ENCODE measurements at regions not wholly inside any gene's neighbourhood (a gene's known extent, or its start where the extent isn't known, plus 50 kb on each side); places are given as distances from the start of the nearest gene placed in this dataset.

DNA sequence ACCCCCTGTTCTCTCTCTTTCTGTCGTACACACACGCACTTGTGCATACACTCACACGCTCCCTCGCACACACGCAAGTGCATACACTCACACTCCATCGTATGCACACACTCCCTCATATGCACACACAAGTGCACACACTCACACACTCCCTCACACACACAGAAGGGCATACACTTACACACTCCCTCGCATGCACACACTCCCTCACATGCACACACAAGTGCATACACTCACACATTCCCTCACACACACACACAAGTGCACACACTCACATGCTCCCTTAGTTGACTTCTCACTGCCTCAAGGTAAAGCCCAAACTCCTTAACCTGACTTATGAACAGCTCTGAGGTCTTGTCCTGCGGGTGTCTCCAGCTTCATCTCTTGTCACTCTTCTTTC, 78.7 kb downstream of the NOG start:
- Histone ChIP-seq H3K27ac (no peak overlapping the region), H3K4me1 (no peaks in the 10 kb centered on the region), H3K4me3 (replicated peaks in 1 of 3) (no peak overlapping the region), H3K36me3 (no peaks in the 10 kb centered on the region), H3K9me3 (no peaks in the 10 kb centered on the region), H3K27me3 (no peaks in the 10 kb centered on the region)
- WGBS, 2 donors = 92 to 96% methylated on average over 8 of the region's 8 CpGs
- no peak for TF ChIP-seq POLR2A (IDR thresholded peaks at IDR 0.05)
- TF ChIP-seq, protein P1, sequence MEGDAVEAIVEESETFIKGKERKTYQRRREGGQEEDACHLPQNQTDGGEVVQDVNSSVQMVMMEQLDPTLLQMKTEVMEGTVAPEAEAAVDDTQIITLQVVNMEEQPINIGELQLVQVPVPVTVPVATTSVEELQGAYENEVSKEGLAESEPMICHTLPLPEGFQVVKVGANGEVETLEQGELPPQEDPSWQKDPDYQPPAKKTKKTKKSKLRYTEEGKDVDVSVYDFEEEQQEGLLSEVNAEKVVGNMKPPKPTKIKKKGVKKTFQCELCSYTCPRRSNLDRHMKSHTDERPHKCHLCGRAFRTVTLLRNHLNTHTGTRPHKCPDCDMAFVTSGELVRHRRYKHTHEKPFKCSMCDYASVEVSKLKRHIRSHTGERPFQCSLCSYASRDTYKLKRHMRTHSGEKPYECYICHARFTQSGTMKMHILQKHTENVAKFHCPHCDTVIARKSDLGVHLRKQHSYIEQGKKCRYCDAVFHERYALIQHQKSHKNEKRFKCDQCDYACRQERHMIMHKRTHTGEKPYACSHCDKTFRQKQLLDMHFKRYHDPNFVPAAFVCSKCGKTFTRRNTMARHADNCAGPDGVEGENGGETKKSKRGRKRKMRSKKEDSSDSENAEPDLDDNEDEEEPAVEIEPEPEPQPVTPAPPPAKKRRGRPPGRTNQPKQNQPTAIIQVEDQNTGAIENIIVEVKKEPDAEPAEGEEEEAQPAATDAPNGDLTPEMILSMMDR (IDR thresholded peaks at IDR 0.05) = no peak
- no peak for DNase-seq
- intact Hi-C loops (cut with DNase I) = no loop called here

DNA sequence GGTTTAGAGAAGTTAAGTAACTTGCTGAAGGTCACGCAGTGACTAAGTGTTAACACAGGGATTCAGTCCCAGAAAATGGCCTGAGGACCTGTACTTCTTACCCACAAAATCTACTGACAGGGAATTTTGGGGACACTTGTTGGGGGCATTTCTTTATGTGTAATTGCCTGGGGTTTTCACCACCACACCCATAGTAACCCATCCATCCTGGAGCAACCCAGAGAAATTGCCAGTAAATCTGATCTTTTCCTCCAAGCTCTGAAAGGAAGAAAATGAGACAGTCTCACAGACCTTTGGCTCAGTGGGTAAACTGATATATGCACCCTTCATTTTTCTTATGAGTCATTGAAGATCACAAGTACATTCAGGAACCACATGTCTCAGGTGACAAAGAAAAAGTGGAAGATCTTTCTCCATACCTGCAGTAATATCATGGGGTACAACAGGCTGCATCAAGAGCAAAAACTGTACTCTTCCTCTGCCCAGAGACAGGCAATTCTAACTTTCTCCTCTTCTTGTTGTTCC, 81.0 kb downstream of the NOG start:
- no peak for DNase-seq
- TF ChIP-seq POLR2A (IDR thresholded peaks at IDR 0.05) = no peak
- TF ChIP-seq, protein P1 (IDR thresholded peaks at IDR 0.05) = no peak
- no peaks in the 10 kb centered on the region for H3K27me3 ChIP-seq
- 95 to 100% methylated on average over 1 of the region's 1 CpG for WGBS, 2 donors
- no peak overlapping the region for H3K4me3 ChIP-seq (replicated peaks in 1 of 3)
- peaks cover 8 to 9% of the 10 kb centered on the region in 2 donors for H3K4me1 ChIP-seq
- H3K27ac ChIP-seq = no peak overlapping the region
- intact Hi-C loops (cut with DNase I) = no loop called here
- H3K9me3 ChIP-seq = no peaks in the 10 kb centered on the region
- no peaks in the 10 kb centered on the region for H3K36me3 ChIP-seq

DNA sequence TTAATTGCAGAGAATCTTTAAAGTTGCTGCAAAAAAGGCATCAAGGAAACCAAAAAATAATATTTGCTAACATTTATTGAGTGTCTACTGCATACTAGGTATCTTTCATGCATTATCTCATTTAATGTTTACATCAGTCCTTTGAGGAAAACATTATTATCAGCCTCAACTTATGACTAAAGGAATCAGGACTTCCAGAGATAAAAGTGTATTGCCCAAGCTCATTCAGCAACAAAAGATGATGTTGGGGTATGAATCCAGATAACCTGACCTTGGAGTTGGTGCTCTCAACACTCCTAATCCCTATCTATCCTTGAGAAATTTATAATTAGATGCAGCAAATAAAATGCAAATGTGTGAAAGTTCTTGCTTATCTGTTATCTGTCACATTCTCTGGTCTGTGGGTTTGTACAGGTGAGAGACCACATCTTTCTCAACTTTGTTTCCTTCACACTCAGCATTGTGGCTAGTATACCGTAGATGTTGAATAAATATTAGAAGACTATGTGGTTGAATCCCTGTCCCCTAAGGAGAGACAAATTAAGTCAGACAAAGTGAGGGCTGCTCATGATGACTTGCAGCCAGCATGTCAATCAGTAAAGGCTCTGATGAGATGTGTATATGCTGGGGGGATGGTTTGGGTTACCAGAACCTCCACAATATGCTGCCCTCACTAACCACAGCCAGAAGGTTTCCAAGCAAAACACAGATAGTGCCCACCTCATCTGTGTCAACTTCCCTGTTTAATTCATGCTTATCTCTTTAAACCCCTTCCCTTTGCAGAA, 82.6 kb downstream of the NOG start:
- no peaks in the 10 kb centered on the region for H3K36me3 ChIP-seq
- intact Hi-C loops (cut with DNase I) = no loop called here
- peaks cover 8 to 9% of the 10 kb centered on the region in 2 donors for H3K4me1 ChIP-seq
- no peak overlapping the region for H3K4me3 ChIP-seq (replicated peaks in 1 of 3)
- TF ChIP-seq, protein P1 (IDR thresholded peaks at IDR 0.05) = no peak
- TF ChIP-seq POLR2A (IDR thresholded peaks at IDR 0.05) = no peak
- no peak overlapping the region for H3K27ac ChIP-seq
- WGBS, 2 donors = 77 to 87% methylated on average over 1 of the region's 1 CpG
- H3K9me3 ChIP-seq = no peaks in the 10 kb centered on the region
- no peak for DNase-seq
- no peaks in the 10 kb centered on the region for H3K27me3 ChIP-seq

DNA sequence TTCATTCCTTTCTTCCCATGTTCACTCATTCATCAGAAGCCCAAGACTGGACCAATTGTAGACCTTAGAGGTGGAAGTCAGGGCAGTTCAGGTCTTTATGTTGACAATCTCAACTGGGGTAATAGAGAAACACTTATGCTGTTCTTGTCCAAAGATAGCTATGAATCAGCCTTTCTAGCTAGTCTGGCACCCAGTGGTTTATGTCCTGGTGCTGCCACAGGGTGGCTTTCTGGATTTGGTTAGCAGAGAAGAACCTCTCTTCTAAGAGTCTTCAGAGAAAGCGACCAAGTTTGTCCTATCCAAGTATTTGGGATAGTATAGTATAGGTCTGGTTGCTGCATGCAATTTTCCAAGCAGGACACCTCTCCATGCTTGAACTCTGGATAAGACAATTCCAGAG, 83.3 kb downstream of the NOG start:
- whole genome bisulfite sequencing, 2 donors = 67 to 82% methylated on average over 1 of the region's 1 CpG
- DNase-seq = no peak
- no peak for TF ChIP-seq POLR2A (IDR thresholded peaks at IDR 0.05)
- TF ChIP-seq, protein P1 (IDR thresholded peaks at IDR 0.05) = no peak
- intact Hi-C loops (cut with DNase I) = no loop called here
- no peaks in the 10 kb centered on the region for H3K27me3 ChIP-seq
- no peak overlapping the region for H3K4me3 ChIP-seq (replicated peaks in 1 of 3)
- peaks cover 8 to 9% of the 10 kb centered on the region in 2 donors for H3K4me1 ChIP-seq
- H3K9me3 ChIP-seq = no peaks in the 10 kb centered on the region
- H3K27ac ChIP-seq = no peak overlapping the region
- H3K36me3 ChIP-seq = no peaks in the 10 kb centered on the region

Data from thyroid gland (tissue), 4 donors.